ENCODE measurements at regions not wholly inside any gene's neighbourhood (a gene's known extent, or its start where the extent isn't known, plus 50 kb on each side); places are given as distances from the start of the nearest gene placed in this dataset.

- no peak for TF ChIP-seq CTCF (IDR thresholded peaks at IDR 0.05; ENCODE audit: borderline replicate concordance, extremely low read depth, low read length, poor library complexity, severe bottlenecking)
- no peak for TF ChIP-seq EZH2 (IDR thresholded peaks at IDR 0.05; ENCODE audit: borderline replicate concordance, low read depth, low read length, severe bottlenecking)
These were observed 432.8 kb downstream of the METTL4 start for GRCh38 chr18:2138552-2138951.

All from DND-41 (cell line).